Activated effector memory CD4-positive, alpha-beta T cell treated with Interleukin-2 at 50 U/mL for 16 hours (primary cell): ENCODE measurements at regions not wholly inside any gene's neighbourhood (a gene's known extent, or its start where the extent isn't known, plus 50 kb on each side); places are given as distances from the start of the nearest gene placed in this dataset.

Source experiments
- DNase-seq: peaks from one replicate; pipeline ENCODE4 v3.0.0-alpha.2; 2020

DNA sequence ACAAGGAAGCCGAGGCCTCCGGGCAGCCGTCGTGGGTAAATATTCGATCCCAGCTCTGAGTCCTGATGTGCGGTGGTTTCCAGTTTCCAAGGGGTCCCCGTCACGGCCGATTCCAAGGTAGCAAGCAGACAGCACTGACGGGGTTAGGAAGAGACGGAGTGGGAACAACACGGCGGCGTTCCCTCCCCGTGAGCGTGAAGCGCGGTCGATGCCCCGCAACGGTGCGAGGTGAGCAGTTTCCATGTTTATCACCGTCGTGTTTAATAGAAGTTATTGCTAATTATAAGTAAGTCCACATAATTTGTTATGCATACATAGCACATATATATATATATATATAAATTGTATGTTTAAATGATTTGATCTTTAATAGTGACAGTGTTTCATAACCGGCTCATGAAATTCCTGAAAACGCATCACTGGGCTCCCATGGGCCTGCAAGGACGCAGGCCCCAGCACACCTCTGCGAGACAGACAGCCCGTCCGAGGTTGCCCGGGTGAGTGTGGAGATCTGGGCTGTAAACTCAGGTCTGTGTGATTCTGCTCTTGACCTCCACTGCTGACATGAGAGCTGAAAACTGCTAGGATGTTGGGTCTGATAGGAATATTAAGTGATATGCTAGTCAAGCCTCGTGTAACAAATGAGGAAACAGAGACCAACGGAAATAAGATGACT, 243.5 kb upstream of the SALL3 start:
- DNase-seq: no peak

DNA sequence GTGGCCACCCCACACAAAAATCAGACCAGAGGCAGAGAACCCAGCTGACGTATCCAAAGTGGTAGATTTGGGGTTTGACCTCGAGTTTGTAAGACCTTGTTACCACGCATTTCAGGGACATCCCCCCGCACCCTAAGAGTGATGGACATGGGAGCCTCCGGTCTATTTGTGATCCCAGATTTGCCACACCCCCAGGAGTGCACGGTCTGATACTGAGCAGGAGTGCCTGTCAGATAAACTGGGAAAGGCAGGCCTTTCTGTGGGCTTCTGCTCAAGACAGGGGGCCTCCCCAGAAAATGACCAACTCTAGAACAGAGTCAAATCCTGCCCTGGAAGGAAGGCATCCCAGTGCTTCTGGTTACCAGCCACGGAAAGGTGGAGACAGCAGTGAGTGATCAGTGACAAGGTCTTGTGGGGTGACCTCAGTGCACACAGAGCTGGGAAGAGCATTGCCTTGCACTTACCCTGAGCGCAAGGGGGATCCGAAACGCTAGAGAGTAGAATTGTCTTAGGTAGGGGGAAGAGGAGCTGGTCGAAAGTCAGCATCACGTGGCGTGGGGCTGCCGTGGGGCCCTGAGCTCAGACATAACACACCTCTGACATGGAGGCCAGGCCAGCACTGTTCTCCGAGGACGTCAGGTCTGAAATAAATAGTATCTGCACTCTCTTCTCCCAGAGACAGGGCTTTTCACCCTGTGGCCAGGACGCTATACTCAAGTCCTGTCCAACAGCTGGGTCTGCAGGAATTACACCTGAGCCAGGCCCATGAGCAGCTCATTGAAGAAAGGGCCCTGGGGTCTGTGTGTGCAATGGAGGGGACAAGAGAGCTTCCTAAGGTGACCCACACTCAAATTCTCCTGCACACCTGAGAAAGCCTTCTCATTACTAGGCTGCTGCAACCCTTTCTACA, 242.4 kb upstream of the SALL3 start:
- no peak for DNase-seq

DNA sequence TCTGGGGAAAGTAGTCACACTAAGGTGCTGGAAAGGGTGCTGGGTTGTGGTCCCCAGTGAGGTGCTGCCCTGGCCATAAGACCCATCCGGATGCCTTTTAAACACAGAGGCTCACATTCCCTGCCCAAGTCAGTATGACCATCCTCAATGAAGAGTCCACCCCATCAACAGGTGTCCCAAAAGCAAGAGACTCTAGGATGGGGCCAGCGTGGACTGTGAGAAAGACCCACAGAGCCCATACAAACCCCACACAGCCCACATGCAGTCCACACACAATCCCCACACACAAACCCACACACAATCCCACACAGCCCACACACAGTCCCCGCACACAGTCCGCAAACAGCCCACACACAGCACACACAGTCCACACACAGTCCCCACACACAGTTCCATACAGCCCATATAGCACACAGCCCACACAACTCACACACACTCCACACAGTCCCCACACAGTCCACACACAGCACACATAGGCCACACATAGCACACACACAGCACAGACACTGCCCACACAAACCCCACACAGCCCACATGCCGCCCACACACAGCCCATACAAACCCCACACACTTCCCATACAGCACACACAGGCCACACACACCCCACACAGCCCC, 241.4 kb upstream of the SALL3 start:
- no peak for DNase-seq

DNA sequence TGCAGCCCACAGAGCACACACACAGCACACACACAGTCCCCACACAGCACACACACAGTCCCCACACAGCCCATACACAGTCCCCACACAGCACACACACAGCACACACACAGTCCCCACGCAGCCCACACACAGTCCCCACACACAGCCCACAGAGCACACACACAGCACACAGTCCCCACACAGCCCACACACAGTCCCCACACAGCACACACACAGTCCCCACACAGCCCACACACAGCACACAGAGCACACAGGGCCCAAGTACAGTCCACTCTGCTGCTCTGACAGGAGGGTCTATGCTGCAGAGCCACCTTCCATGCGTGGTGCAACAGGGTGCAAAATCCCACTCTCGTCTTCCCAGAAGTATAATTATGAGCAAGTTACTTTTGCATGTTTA, 240.5 kb upstream of the SALL3 start:
- no peak for DNase-seq

DNA sequence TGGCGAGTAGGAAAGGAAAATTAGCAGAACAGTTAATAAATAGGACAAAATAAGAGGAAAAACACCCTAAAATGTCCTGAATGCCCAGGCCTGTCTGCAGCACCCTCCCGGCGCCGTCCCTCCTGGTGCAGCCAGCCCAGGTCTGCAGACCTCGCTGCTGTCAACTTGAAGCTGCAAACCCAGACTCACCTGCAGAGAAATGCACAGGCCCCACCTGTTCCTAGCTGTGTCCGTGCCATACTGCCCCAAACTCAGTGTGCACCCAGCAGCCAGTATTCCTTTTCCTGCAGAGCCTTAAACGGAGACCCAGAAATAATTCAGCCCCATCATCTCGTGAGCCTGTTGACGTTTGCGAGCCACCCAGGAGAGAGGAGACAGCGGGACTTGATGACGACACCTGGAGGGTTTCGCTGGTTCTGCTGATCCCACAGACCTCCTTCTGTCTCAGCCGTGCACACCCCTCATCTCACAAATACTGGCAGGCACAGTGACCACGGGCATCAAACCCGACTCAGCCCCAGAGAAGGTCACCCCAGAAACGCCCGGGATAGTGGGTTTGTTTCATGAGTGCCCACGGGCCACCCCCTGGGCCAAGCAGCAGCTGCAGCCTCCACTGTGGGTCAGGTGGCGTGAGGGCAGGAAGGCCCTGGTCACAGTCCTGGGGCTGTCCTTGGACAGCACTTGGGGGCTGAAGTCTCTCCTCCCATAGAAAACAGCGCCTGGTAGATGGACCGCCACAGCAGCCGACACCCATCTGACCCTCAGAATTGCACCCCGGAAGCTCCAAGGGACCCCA, 239.5 kb upstream of the SALL3 start:
- DNase-seq: no peak

DNA sequence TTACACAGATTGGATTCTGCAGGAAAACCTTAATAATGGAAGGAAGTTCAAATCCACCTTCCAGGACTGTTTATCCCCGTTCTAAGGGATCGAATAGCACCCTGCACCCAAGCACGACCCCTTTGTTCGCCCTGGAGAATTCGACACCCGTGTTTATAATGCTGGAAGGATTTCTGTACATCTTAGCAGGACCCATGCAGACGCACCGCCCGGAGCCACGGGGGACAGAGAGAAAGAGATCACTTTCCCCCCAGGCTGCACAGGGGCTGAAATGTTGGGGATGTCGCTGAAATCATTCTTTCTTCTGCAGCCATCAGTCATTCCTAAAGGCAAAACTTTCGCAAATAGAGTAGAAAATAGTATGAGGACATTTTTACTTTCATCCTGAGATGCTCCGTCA, 238.7 kb upstream of the SALL3 start:
- no peak for DNase-seq

DNA sequence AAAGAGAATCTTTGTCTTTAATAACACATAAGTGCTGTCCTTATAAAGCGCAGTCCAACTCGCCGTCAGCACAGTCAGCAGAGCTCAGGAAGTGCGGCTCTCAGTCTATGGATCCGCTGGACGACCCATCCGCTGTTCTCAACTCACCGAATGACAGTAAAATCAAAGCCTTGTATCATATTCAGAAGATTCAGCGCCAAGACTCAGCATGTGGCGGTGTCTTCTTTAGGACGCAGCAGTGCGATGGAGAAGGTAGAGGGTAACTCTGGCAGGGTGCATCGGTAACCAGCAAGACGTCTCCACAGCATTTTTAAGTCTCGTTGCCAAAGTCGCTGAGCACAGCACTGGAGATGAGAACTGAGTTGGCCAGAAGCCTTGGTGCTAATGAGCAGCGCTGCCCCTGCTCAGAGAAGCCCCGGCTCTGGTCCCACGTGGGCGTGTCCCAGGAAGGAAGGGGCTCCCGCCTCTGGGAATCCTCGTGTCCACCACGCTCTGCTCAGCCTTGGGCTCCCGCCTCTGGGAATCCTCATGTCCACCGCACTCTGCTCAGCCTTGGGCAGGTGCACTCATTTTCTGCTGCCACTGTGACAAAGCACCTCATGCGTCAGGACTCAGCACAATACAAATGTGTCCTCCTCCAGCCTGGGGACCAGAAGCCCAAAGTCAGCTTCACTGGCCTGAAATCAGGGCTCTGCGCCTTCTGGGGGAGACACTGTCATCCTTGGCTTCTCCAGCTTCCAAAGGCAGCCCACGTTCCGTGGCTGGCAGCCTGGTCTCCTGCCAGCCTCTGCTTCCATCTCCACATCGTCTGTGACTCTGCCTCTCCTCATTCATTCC, 238.0 kb upstream of the SALL3 start:
- no peak for DNase-seq

DNA sequence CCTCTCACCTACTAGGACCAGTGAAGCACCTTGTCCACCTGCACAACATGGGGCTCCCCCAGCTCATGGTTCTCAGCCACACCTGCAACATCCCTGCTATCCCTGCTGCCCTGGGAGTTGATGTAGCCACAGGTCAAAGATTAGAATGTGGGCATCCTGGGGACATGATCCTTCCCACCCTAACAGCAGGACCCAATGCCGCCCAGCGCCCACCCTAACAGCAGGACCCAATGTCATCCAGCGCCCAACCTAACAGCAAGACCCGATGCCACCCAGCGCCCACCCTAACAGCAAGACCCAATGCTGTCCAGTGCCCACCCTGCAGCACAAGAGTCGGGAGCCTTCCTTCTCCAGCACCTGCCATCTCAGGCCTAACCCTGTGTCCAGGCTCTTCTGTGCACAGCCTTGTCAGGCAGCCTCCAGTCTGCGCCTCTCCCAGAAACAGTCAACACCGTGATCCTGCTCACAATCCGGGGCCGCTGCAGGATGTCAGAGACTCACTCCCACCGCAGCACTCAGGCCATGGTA, 237.3 kb upstream of the SALL3 start:
- DNase-seq: no peak

DNA sequence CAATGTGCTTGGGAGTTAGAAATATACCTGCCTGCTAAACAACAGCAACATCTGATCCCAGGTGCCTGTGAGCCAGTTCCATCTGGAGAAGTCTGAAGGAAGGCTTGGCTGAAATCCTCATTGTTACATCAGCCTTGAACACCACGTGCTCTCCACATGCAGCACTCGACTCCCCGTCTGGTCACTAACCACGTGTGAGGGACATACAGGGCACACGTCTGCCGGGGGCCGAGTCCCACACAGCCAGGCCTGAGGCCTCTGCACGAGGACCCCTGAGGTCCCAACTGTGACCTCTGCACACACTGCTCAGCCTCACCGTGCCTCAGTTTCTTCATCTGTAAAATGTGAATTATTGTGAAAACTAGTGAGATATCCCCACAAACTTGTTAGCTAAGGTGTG, 236.5 kb upstream of the SALL3 start:
- DNase-seq: no peak

DNA sequence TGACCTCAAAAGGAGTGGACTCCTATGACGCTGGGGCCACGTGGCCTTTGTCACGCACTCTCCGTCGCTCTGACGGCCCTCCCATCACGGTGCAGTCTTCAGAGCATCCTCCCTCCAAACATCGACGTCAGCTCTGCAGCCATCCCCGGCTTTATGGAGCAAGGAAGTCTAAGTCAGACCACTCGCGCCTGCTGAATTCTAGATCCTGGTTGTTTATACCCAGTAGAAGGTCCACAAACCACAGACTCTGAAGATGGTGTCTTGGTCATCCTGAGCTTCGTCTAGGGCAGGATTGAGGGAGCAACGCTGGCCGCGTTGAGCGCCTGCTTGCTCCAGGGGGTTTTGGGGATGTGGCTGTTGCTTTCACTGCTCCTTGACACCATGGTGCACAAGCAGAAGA, 228.0 kb upstream of the SALL3 start:
- no peak for DNase-seq

DNA sequence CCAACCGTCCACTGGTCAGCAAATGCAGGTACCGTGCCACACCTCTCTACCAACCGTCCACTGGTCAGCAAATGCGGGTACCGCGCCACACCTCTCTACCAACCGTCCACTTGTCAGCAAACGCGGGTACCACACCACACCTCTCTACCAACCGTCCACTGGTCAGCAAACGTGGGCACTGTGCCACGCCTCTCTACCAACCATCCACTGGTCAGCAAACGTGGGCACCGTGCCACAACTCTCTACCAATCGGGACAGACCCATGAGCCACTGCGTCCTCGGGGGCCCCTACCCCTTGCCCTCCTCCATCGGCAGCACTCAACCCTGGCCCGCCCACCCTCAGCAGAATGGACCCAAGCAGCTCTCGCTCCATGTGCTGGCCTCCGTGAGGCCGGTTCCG, 226.4 kb upstream of the SALL3 start:
- no peak for DNase-seq

DNA sequence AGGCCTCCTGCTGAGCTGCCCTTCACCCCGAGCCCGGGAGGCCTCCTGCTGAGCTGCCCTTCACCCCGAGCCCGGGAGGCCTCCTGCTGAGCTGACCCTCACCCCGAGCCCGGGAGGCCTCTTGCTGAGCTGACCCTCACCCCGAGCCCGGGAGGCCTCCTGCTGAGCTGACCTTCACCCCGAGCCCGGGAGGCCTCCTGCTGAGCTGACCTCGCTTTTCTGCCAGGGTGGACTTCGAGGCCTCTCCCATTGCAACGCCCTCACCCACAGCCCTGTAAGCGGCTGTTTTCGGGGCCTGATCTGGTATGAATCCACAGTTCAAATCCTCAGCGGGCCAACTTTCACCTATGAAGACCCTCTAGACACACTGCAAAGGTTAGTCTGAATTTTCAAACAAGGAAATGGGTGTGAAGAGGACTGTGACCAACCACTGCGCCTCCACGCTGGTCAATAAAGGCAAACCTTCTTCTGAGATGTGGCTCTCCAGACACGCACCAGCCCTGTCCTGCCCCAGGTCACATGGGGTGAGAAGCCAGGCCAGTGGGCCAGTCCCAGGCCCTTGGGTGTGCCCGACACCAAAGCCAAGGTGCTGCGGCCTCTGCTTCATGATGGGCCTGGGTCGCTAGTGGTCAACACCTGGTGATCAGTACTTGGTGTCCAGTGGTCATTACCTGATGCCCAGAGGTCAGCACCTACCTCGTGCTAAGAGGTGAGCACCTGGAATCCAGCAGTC, 225.1 kb upstream of the SALL3 start:
- no peak for DNase-seq

DNA sequence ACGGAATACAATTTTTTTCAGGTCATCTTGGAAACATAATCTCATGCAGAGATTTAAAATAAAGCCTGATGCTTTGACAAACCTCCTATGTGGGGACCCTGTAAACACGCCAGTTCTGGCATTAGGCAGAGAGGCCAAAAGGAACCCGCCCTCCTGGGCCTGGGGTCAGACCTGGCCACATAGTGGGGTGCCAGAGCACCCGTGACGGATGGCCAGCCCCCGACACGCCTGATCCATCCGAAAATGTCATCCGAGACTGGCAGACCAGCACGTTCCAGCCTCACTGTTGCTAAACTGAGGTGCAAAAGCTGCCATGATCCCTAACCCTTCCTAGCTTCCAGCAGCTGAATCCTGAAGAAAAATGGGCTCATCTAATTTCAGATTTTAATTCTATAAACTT, 222.6 kb upstream of the SALL3 start:
- no peak for DNase-seq

DNA sequence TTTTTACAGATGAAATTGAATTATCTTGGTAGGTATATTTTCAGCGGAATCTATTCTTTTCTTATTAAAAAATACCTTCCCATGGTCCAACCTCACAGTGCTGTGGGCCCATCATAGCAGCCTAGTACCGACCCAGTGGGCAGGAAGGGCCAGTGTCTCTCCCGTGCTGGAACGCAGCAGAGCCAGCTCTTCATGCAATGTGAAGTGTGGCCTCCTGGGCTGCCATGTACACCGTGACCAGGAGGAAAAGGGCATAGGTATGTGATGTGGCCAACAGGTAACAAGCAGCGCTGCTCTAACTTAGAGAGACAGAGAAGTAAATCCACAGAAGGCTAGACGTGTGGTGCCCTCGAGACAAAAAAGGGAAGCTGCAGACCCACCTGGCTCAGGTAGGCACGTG, 221.1 kb upstream of the SALL3 start:
- DNase-seq: no peak

DNA sequence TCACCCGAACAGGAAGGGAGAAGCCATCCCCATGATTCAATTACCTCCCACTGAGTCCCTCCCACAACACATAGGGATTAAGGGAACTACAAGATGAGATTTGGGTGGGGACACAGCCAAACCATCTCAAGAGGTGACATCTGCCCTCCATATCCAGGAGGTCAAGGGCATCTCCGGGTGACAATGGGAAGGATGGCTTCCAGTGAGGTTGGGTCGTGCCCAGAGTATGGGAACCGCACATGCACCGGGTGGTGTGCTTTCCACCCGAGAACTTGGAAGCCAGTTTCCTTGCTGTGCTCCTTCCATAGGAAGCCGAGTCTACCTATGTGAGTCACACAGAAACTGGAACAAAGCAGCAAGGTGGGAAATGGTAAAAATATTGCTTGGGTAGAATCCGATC, 216.9 kb upstream of the SALL3 start:
- DNase-seq: no peak

DNA sequence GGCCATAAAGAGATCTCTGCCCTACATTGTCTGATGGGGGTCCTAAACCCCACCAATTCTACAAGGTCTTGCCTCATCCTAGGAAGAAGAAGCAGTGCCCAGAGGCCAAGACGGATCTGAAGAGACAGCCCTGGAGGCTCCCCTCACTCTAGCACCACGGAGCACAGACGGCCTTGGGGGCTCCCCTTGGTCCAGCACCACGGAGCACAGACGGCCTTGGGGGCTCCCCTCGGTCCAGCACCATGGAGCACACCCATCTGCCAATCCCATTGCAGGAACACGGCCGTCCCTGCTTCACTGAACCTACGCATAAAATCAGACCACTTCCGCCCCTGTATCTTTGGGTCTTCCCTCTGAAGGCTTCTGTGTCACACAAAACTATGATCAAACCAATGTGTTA, 215.1 kb upstream of the SALL3 start:
- DNase-seq: no peak

DNA sequence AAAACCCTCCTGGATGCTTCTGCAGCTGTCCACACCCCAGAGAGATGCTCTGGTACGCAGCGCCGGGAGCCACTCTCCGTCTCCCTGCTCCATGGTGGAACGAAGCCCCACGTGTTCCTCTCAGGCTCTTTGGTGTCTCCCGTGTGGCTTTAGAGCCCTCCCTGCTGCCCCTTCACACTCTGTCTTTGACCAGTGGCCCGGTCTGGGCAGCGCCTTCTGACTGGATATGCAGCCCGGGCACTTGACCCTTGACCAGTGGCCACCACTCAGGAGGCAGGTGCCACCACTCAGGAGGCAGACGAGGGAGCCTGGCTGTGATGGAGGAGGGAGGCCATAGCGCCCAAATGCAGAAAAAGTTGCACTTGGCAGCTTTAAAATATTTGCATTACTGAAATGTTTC, 214.5 kb upstream of the SALL3 start:
- no peak for DNase-seq

DNA sequence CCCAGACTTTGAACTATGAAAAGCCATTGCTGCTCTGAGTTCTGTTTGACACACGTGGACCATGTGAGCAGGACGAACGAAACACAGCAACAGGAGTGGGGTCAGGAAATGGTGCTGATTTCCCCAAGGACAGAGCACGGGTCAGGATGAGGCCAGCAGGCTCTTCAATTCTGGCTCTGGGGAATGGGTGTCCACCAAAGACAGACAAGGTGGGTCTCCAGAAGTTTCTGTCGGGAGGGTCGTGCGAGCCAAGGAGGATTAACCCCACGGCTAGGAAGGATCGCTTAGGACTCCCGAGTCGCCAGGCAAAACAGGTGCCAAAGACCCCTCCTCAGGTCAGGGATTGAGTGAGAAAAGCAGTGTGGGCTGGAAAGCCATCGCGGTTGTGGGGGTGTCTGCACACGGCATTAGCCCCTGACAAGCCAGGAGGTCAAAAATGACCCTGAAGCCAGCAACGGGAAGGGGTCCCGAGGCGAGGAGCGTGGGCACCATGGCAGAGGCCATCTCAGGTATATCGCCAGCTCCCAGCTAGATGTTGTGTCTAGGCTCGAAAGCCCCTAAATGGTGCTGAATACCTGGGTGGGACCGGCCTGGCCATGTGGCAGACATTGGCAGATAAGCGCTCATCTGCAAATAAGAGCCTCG, 213.9 kb upstream of the SALL3 start:
- DNase-seq: no peak

DNA sequence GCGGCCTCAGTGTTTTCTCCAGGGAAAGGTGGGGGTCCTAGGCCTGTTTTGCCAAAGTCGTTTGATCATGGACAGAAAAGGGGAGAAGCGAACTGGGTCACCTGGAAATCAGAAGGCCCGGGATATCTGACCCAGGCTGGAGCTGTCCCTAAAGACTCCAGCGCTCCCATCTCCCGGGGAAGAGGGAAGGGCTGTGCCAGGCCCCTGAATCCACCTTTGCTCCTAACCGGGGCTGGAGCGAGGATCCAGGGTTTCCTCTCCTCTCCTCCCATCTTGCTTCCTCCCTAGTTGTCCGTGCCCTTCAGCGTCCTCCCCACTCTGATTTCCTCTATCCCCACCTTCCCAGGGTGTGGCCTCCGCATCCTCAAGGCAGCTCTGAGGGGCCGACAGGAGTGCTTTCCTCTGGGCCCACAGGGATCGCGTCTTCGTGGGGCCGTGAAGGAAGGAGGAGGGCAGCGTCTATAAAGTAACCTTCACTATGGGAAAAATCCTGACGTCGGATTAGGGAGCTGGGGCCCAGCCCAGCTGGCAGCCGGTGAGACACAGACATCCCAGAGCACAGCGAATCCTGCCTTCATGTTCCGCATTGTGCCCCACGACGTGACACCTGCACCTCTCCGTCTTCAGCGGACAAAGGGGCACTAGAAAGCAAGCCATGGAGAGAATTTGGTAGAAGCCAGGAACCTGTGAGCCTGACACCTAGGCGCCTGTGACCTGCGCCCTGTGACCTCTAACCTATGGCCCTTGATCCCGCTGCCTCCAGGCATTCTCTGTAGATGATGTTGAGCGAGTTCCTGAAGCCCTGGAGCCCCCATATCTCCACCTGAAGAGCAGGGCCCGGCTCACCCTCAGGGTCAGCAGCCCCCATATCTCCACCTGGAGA, 212.7 kb upstream of the SALL3 start:
- no peak for DNase-seq

DNA sequence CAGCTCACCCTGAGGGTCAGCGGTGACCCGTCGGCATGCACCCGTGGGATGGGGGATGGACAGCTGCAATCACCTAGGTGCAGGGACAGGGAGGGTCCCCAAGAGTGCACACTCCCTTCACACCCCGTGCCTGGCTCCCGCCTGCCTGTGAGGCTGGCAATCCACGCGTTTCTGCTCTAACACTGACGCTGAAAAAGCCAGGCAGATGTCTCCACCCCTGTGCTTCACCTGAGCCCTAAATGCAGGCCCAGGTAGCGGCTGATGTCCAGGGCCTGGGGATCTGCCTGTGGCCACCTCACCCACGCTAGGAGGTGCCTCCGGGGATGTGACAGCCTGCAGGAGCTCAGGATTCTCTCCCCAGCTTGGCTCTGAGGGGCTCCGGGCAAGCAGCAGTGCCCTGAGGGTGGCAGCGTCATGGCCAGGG, 212.0 kb upstream of the SALL3 start:
- DNase-seq: no peak
